Stimulated activated effector memory CD8-positive, alpha-beta T cell treated with anti-CD3 and anti-CD28 coated beads, Interleukin-12 subunit alpha, Interleukin-12 subunit beta, amount 100 ng/mL, for 72 hours (primary cell): ENCODE measurements at regions not wholly inside any gene's neighbourhood (a gene's known extent, or its start where the extent isn't known, plus 50 kb on each side); places are given as distances from the start of the nearest gene placed in this dataset.
"Not testable (repeated sequence)": the region's sequence is repeated elsewhere in the genome, so short reads cannot be mapped to it uniquely, and the experiment has no call there.

ENCODE experiments used
- ATAC-seq: fragments of 150-1000 bp; cut with Tn5 transposase; 2 replicates; pipeline ENCODE4 v1.10.0; 2021
- DNase-seq, 2 donors: peaks; one replicate each; pipeline ENCODE4 v3.0.0; 2021 to 2022; ENCODE audit warnings: low spot score in 2 of 2
- H3K27ac Mint-ChIP-seq: one replicate; pipeline ENCODE4 v1.8.0; 2022; ENCODE audit warnings: mild to moderate bottlenecking, mixed read lengths
- H3K36me3 Mint-ChIP-seq: one replicate; pipeline ENCODE4 v1.8.0; 2022; ENCODE audit warnings: mild to moderate bottlenecking, mixed read lengths
- H3K4me1 Mint-ChIP-seq: one replicate; pipeline ENCODE4 v1.8.0; 2022; ENCODE audit warnings: mixed read lengths
- H3K4me3 Mint-ChIP-seq: one replicate; pipeline ENCODE4 v1.8.0; 2022; ENCODE audit warnings: mild to moderate bottlenecking, mixed read lengths
- H3K9me3 Mint-ChIP-seq: one replicate; pipeline ENCODE4 v1.8.0; 2022; ENCODE audit warnings: mixed read lengths

GRCh38 chr10:106310596-106310995 lies 853.9 kb downstream of the SORCS1 start:
- ATAC-seq (no peak), DNase-seq (no peak)
- Mint-ChIP-seq H3K4me3 (no peak overlapping the region), H3K36me3 (no peaks in the 10 kb centered on the region), H3K9me3 (peaks cover 16% of the 10 kb centered on the region), H3K27ac (no peak overlapping the region), H3K4me1 (no peaks in the 10 kb centered on the region)

GRCh38 chr10:106309376-106309775 lies 855.1 kb downstream of the SORCS1 start:
- DNase-seq (no peak), ATAC-seq (no peak)
- Mint-ChIP-seq H3K27ac (no peak overlapping the region), H3K4me1 (no peaks in the 10 kb centered on the region), H3K9me3 (peaks cover 16% of the 10 kb centered on the region), H3K4me3 (no peak overlapping the region), H3K36me3 (no peaks in the 10 kb centered on the region)

- Mint-ChIP-seq H3K4me1 (no peaks in the 10 kb centered on the region), H3K36me3 (no peaks in the 10 kb centered on the region), H3K9me3 (peaks cover 12% of the 10 kb centered on the region), H3K27ac (no peak overlapping the region), H3K4me3 (no peak overlapping the region)
- no peak for DNase-seq
- no peak for ATAC-seq
Measured at GRCh38 chr10:106308284-106308683, 856.2 kb downstream of the SORCS1 start.

- Mint-ChIP-seq H3K4me3 (no peak overlapping the region), H3K9me3 (peaks cover 3% of the 10 kb centered on the region), H3K36me3 (no peaks in the 10 kb centered on the region), H3K27ac (no peak overlapping the region), H3K4me1 (no peaks in the 10 kb centered on the region)
- no peak for ATAC-seq
- DNase-seq, result no peak
Measured at GRCh38 chr10:106304056-106304455, 860.5 kb downstream of the SORCS1 start.

- H3K27ac Mint-ChIP-seq, result no peak overlapping the region
- no peak overlapping the region for H3K4me3 Mint-ChIP-seq
- H3K4me1 Mint-ChIP-seq, result no peaks in the 10 kb centered on the region
- no peaks in the 10 kb centered on the region for H3K36me3 Mint-ChIP-seq
- DNase-seq (no peak), ATAC-seq (no peak)
- H3K9me3 Mint-ChIP-seq, result peaks cover 3% of the 10 kb centered on the region
Measured at GRCh38 chr10:106302961-106303360, 861.5 kb downstream of the SORCS1 start.

GRCh38 chr10:106301146-106301545 lies 863.4 kb downstream of the SORCS1 start:
- no peak for DNase-seq

GRCh38 chr10:106296750-106297392 lies 867.6 kb downstream of the SORCS1 start:
- H3K4me3 Mint-ChIP-seq, result no peak overlapping the region
- ATAC-seq (no peak), DNase-seq (no peak)
- no peak overlapping the region for H3K27ac Mint-ChIP-seq
- no peaks in the 10 kb centered on the region for H3K36me3 Mint-ChIP-seq
- peaks cover 13% of the 10 kb centered on the region for H3K9me3 Mint-ChIP-seq
- no peaks in the 10 kb centered on the region for H3K4me1 Mint-ChIP-seq

More at GRCh38 chr10:106301146-106301545, 863.4 kb downstream of the SORCS1 start:
- no peak overlapping the region for H3K27ac Mint-ChIP-seq
- no peak overlapping the region for H3K4me3 Mint-ChIP-seq
- H3K4me1 Mint-ChIP-seq, result no peaks in the 10 kb centered on the region
- ATAC-seq, result no peak
- peaks cover 5% of the 10 kb centered on the region for H3K9me3 Mint-ChIP-seq
- H3K36me3 Mint-ChIP-seq, result no peaks in the 10 kb centered on the region

GRCh38 chr10:106284802-106285587 lies 879.5 kb downstream of the SORCS1 start:
- no peak overlapping the region for H3K4me3 Mint-ChIP-seq
- no peaks in the 10 kb centered on the region for H3K4me1 Mint-ChIP-seq
- ATAC-seq (no peak), DNase-seq (no peak)
- peaks cover 6% of the 10 kb centered on the region for H3K36me3 Mint-ChIP-seq
- no peak overlapping the region for H3K27ac Mint-ChIP-seq
- H3K9me3 Mint-ChIP-seq, result peaks cover 42% of the 10 kb centered on the region

GRCh38 chr10:106280896-106281460 lies 883.5 kb downstream of the SORCS1 start:
- peaks cover 36% of the 10 kb centered on the region for H3K9me3 Mint-ChIP-seq
- H3K4me1 Mint-ChIP-seq, result no peaks in the 10 kb centered on the region
- H3K27ac Mint-ChIP-seq, result no peak overlapping the region
- H3K36me3 Mint-ChIP-seq, result peaks cover 6% of the 10 kb centered on the region
- ATAC-seq, result no peak
- DNase-seq, result no peak
- H3K4me3 Mint-ChIP-seq, result no peak overlapping the region

GRCh38 chr10:106278383-106278782 lies 886.1 kb downstream of the SORCS1 start:
- no peaks in the 10 kb centered on the region for H3K36me3 Mint-ChIP-seq
- H3K4me3 Mint-ChIP-seq, result no peak overlapping the region
- ATAC-seq (no peak), DNase-seq (no peak)
- H3K4me1 Mint-ChIP-seq, result no peaks in the 10 kb centered on the region
- H3K27ac Mint-ChIP-seq, result no peak overlapping the region
- H3K9me3 Mint-ChIP-seq, result peaks cover 28% of the 10 kb centered on the region

- no peak overlapping the region for H3K27ac Mint-ChIP-seq
- H3K9me3 Mint-ChIP-seq, result peaks cover 15% of the 10 kb centered on the region
- ATAC-seq (no peak), DNase-seq (no peak)
- no peaks in the 10 kb centered on the region for H3K36me3 Mint-ChIP-seq
- no peak overlapping the region for H3K4me3 Mint-ChIP-seq
- no peaks in the 10 kb centered on the region for H3K4me1 Mint-ChIP-seq
Measured at GRCh38 chr10:106271237-106271636, 893.3 kb downstream of the SORCS1 start.

GRCh38 chr10:106268000-106268399 lies 896.5 kb downstream of the SORCS1 start:
- Mint-ChIP-seq H3K4me3 (no peak overlapping the region), H3K4me1 (no peaks in the 10 kb centered on the region), H3K36me3 (no peaks in the 10 kb centered on the region), H3K27ac (no peak overlapping the region), H3K9me3 (peaks cover 15% of the 10 kb centered on the region)
- no peak for ATAC-seq
- DNase-seq, result no peak

- Mint-ChIP-seq H3K4me3 (no peak overlapping the region), H3K36me3 (no peaks in the 10 kb centered on the region), H3K4me1 (no peaks in the 10 kb centered on the region), H3K9me3 (peaks cover 17% of the 10 kb centered on the region), H3K27ac (no peak overlapping the region)
- DNase-seq (no peak), ATAC-seq (no peak)
Measured at GRCh38 chr10:106267591-106267990, 896.9 kb downstream of the SORCS1 start.

- H3K9me3 Mint-ChIP-seq, result peaks cover 20% of the 10 kb centered on the region
- DNase-seq, H3K27ac Mint-ChIP-seq, H3K4me3 Mint-ChIP-seq, H3K36me3 Mint-ChIP-seq, ATAC-seq, H3K4me1 Mint-ChIP-seq: not testable (repeated sequence)
Measured at GRCh38 chr10:106257432-106257831, 907.1 kb downstream of the SORCS1 start.

- ATAC-seq (no peak), DNase-seq (no peak)
- H3K4me1 Mint-ChIP-seq, result no peaks in the 10 kb centered on the region
- H3K9me3 Mint-ChIP-seq, result peaks cover 10% of the 10 kb centered on the region
- H3K36me3 Mint-ChIP-seq, result no peaks in the 10 kb centered on the region
- H3K4me3 Mint-ChIP-seq, result no peak overlapping the region
- H3K27ac Mint-ChIP-seq, result no peak overlapping the region
Measured at GRCh38 chr10:106255111-106255678, 909.3 kb downstream of the SORCS1 start.
